ENCODE measurements at regions not wholly inside any gene's neighbourhood (a gene's known extent, or its start where the extent isn't known, plus 50 kb on each side); places are given as distances from the start of the nearest gene placed in this dataset.

DNA sequence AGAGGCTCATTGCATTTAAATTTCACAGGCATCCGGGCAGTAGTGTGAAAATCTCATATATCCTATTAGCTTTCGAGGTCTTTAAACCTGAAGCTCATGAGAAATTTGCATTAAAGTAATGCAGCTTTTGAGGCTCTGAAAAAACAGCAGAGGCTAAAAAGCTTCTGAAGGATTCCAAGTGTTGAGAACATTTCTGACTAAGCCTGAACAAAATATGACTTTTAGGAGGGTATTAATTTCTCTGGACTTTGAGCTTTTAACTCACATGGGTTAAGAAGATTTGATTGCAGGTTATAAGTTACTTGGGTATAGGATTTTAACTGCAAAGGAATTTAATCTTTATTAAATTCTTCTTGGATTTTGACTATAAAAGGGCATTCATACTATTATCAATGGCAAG lies 743.9 kb downstream of the TLE1 start:
- TF ChIP-seq, protein P1, sequence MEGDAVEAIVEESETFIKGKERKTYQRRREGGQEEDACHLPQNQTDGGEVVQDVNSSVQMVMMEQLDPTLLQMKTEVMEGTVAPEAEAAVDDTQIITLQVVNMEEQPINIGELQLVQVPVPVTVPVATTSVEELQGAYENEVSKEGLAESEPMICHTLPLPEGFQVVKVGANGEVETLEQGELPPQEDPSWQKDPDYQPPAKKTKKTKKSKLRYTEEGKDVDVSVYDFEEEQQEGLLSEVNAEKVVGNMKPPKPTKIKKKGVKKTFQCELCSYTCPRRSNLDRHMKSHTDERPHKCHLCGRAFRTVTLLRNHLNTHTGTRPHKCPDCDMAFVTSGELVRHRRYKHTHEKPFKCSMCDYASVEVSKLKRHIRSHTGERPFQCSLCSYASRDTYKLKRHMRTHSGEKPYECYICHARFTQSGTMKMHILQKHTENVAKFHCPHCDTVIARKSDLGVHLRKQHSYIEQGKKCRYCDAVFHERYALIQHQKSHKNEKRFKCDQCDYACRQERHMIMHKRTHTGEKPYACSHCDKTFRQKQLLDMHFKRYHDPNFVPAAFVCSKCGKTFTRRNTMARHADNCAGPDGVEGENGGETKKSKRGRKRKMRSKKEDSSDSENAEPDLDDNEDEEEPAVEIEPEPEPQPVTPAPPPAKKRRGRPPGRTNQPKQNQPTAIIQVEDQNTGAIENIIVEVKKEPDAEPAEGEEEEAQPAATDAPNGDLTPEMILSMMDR (IDR thresholded peaks at IDR 0.05; ENCODE audit: low read depth, low read length, poor library complexity, severe bottlenecking): no peak
- no peak for TF ChIP-seq EZH2phosphoT487 (IDR thresholded peaks at IDR 0.05; ENCODE audit: borderline replicate concordance, low read length)
